Adipocyte (in vitro differentiated cells): ENCODE measurements at regions not wholly inside any gene's neighbourhood (a gene's known extent, or its start where the extent isn't known, plus 50 kb on each side); places are given as distances from the start of the nearest gene placed in this dataset.

Source experiments
- DNase-seq: peaks from one replicate; pipeline ENCODE4 v3.0.0-alpha.2; 2015; ENCODE audit warnings: low read depth
- H3K27me3 ChIP-seq: replicated peaks from 2 replicates; pipeline ENCODE4 v1.7.0; 2013; ENCODE audit warnings: mild to moderate bottlenecking, low read length, moderate library complexity; ENCODE audit not compliant: control insufficient read depth, insufficient read depth
- H3K36me3 ChIP-seq: 2 replicates; pipeline ENCODE4 v1.7.0; 2013; ENCODE audit warnings: low read length, mild to moderate bottlenecking, moderate library complexity; ENCODE audit not compliant: control insufficient read depth, insufficient read depth, severe bottlenecking
- H3K4me1 ChIP-seq: 2 replicates; pipeline ENCODE4 v1.7.0; 2013; ENCODE audit warnings: mild to moderate bottlenecking, low read length, moderate library complexity; ENCODE audit not compliant: control insufficient read depth, insufficient read depth
- H3K4me3 ChIP-seq: 2 replicates; pipeline ENCODE4 v1.7.0; 2013; ENCODE audit warnings: mild to moderate bottlenecking, low read length, moderate library complexity
- H3K9ac ChIP-seq: 2 replicates; pipeline ENCODE4 v1.7.0; 2013; ENCODE audit warnings: mild to moderate bottlenecking, low read length, moderate library complexity
- H3K9me3 ChIP-seq: 2 replicates; pipeline ENCODE4 v1.7.0; 2013; ENCODE audit warnings: mild to moderate bottlenecking, low read length, moderate library complexity; ENCODE audit not compliant: control insufficient read depth

GRCh38 chr12:24554612-24555295 lies 394.1 kb downstream of the BCAT1 start:
- no peak overlapping the region for H3K4me3 ChIP-seq
- no peak overlapping the region for H3K9ac ChIP-seq
- H3K36me3 ChIP-seq: no peaks in the 10 kb centered on the region
- no peak for DNase-seq
- no peaks in the 10 kb centered on the region for H3K27me3 ChIP-seq
- H3K9me3 ChIP-seq: no peaks in the 10 kb centered on the region
- H3K4me1 ChIP-seq: peaks cover 25% of the 10 kb centered on the region

- no peak overlapping the region for H3K4me3 ChIP-seq
- no peaks in the 10 kb centered on the region for H3K36me3 ChIP-seq
- no peak for DNase-seq
- H3K9ac ChIP-seq: no peak overlapping the region
- H3K9me3 ChIP-seq: no peaks in the 10 kb centered on the region
- peaks cover 17% of the 10 kb centered on the region for H3K4me1 ChIP-seq
- H3K27me3 ChIP-seq: no peaks in the 10 kb centered on the region
Observed at GRCh38 chr12:24553259-24553658, 395.6 kb downstream of the BCAT1 start.

- no peak for DNase-seq
- Histone ChIP-seq H3K4me3 (peak overlapping the region; percentile 70), H3K4me1 (peaks cover 20% of the 10 kb centered on the region), H3K9ac (peak overlapping the region; percentile 68), H3K9me3 (no peaks in the 10 kb centered on the region), H3K27me3 (no peaks in the 10 kb centered on the region), H3K36me3 (no peaks in the 10 kb centered on the region)
Observed at GRCh38 chr12:24551163-24551786, 397.6 kb downstream of the BCAT1 start.

GRCh38 chr12:24550609-24551008 lies 398.3 kb downstream of the BCAT1 start:
- H3K9me3 ChIP-seq: no peaks in the 10 kb centered on the region
- peaks cover 20% of the 10 kb centered on the region for H3K4me1 ChIP-seq
- H3K27me3 ChIP-seq: no peaks in the 10 kb centered on the region
- no peak for DNase-seq
- peak overlapping the region; percentile 70 for H3K4me3 ChIP-seq
- H3K36me3 ChIP-seq: no peaks in the 10 kb centered on the region
- H3K9ac ChIP-seq: peak overlapping the region; percentile 68

- no peaks in the 10 kb centered on the region for H3K27me3 ChIP-seq
- H3K36me3 ChIP-seq: no peaks in the 10 kb centered on the region
- no peak overlapping the region for H3K9ac ChIP-seq
- no peak for DNase-seq
- H3K4me3 ChIP-seq: no peak overlapping the region
- peaks cover 19% of the 10 kb centered on the region for H3K4me1 ChIP-seq
- H3K9me3 ChIP-seq: no peaks in the 10 kb centered on the region
Observed at GRCh38 chr12:24546661-24547060, 402.2 kb downstream of the BCAT1 start.

GRCh38 chr12:24546084-24546483 lies 402.8 kb downstream of the BCAT1 start:
- Histone ChIP-seq H3K36me3 (no peaks in the 10 kb centered on the region), H3K4me1 (peaks cover 16% of the 10 kb centered on the region), H3K4me3 (no peak overlapping the region), H3K9ac (no peak overlapping the region), H3K9me3 (no peaks in the 10 kb centered on the region), H3K27me3 (no peaks in the 10 kb centered on the region)
- DNase-seq: no peak

- H3K9ac ChIP-seq: no peak overlapping the region
- H3K36me3 ChIP-seq: no peaks in the 10 kb centered on the region
- H3K4me3 ChIP-seq: no peak overlapping the region
- H3K4me1 ChIP-seq: peaks cover 3% of the 10 kb centered on the region
- no peaks in the 10 kb centered on the region for H3K9me3 ChIP-seq
- DNase-seq: no peak
- H3K27me3 ChIP-seq: no peaks in the 10 kb centered on the region
Observed at GRCh38 chr12:24544368-24544767, 404.5 kb downstream of the BCAT1 start.

- Histone ChIP-seq H3K4me3 (no peak overlapping the region), H3K9me3 (no peaks in the 10 kb centered on the region), H3K36me3 (no peaks in the 10 kb centered on the region), H3K27me3 (no peaks in the 10 kb centered on the region), H3K9ac (no peak overlapping the region), H3K4me1 (peaks cover 28% of the 10 kb centered on the region)
- no peak for DNase-seq
Observed at GRCh38 chr12:24541193-24541871, 407.6 kb downstream of the BCAT1 start.

- H3K4me1 ChIP-seq: peaks cover 45% of the 10 kb centered on the region
- DNase-seq: no peak
- no peak overlapping the region for H3K9ac ChIP-seq
- H3K27me3 ChIP-seq: no peaks in the 10 kb centered on the region
- H3K36me3 ChIP-seq: no peaks in the 10 kb centered on the region
- no peak overlapping the region for H3K4me3 ChIP-seq
- no peaks in the 10 kb centered on the region for H3K9me3 ChIP-seq
Observed at GRCh38 chr12:24539646-24540045, 409.3 kb downstream of the BCAT1 start.

GRCh38 chr12:24537083-24537860 lies 411.6 kb downstream of the BCAT1 start:
- Histone ChIP-seq H3K9ac (peak overlapping the region; percentile 72), H3K27me3 (no peaks in the 10 kb centered on the region), H3K4me1 (peaks cover 62% of the 10 kb centered on the region), H3K36me3 (no peaks in the 10 kb centered on the region), H3K4me3 (peak overlapping the region; percentile 66), H3K9me3 (no peaks in the 10 kb centered on the region)
- DNase-seq: no peak
